HG02678 (cell line): ENCODE measurements at regions not wholly inside any gene's neighbourhood (a gene's known extent, or its start where the extent isn't known, plus 50 kb on each side); places are given as distances from the start of the nearest gene placed in this dataset.

Experiments used
- ATAC-seq: cut with Tn5 transposase; IDR thresholded peaks from one replicate; pipeline ENCODE4 v1.9.1; 2021; ENCODE audit warnings: mild to moderate bottlenecking, moderate library complexity; ENCODE audit not compliant: unreplicated experiment

DNA sequence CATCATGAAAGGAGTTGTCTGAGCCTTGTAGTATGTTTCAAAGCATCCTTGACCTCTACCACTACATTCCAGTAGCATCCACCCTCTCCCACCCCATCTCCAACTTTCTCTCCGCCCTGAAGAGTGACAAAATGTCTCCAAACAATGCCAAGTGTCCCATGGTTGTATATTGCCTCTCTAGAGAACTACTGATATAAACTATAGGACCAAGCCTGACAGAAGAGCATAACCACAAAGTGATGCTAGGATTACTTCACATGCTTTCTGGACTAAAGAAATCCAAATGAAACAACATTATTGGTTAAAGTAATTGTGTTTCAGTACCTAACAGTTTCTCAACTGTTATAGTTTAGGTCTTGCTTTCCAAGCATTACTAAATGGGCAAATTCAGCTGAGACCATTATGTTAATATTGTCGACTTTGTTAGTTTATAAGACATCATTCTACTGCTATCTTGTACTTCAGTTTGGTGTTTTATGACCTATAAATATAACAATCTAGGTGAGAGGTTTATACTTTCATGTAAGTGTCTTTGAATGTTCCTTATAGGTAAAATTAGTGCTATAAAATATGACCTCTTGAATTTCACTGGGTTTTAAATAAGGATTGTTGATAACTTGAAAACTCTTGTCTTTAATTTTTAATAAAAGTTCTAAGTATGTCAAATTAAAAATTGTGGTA, 117.4 kb downstream of the SUCNR1 start:
- ATAC-seq: no peak

DNA sequence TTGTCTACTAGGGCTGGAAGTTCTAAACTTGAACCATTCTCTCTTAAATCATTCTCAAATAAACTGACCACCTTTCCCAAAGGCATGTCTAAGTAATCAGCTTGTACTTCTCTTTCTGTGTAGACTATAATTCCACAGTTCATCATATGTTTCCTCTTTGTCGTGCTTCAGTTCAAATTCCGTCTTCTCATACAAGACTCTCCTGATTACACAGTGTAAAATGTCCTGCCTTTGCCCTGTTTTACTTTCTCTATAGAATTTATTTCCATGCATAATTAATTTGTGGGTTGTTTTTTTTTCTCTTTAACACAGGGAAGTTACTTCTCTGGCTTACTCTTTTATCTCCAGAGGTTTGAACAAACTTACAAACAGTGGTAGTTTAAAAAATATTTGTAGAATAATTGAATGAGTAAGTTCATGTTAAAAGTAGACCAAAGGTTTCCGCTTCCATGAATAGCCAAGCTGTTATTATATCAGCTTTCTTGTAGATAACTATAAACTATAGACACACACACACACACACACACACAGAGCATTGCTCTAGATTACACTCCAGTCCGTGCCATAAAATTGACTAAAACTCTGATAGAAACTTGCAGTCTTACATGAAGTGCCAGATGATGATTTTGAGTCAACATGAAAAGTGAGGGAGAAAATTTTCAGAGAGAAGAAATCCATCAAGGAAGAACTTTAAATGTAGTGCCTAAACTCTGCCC, 119.0 kb downstream of the SUCNR1 start:
- no peak for ATAC-seq

DNA sequence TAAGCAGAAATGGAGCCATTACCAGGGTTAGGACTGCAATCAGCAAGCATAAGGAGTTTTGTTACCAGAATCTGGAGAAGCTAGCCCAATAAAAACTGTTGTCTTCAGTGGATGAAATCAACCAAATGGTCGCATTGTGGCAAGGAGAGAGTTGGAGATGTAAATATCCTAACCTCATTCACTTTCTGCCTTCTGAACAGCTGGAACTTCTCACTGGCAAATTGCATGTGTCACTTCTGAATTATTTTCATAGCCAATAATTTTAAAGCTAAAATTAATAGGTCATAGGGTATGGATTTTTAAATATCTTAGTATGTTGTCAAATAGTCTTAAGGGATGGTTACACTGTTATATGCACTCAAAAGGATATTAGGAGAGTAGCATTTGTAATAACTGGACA, 121.6 kb downstream of the SUCNR1 start:
- no peak for ATAC-seq

GRCh38 chr3:151998744-151999143, 125.3 kb downstream of the SUCNR1 start:
- ATAC-seq: no peak

DNA sequence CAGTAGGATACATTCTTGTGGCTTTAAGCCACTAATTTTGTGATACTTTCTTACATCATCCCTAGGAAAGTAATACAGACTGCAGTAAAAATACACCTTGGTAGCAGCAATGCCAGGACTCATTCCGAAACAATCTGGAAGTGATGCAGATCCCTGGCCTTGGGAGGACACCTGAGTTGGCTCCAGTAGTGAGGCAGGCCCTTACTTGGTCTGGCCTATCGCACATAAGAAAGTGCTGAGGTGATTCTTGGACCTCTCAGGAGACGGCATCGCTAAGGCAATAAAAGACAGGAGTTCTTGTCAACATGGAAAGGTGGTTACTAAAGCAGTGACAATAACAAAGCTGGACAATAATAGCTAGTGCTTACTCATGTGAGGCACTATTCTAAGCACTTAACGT, 126.5 kb downstream of the SUCNR1 start:
- no peak for ATAC-seq

GRCh38 chr3:152011812-152012735, 138.6 kb downstream of the SUCNR1 start:
- ATAC-seq: no peak

GRCh38 chr3:152019508-152019907, 146.1 kb downstream of the SUCNR1 start:
- no peak for ATAC-seq

GRCh38 chr3:152021951-152022461, 148.6 kb downstream of the SUCNR1 start:
- no peak for ATAC-seq

GRCh38 chr3:152026033-152026556, 152.7 kb downstream of the SUCNR1 start:
- no peak for ATAC-seq

DNA sequence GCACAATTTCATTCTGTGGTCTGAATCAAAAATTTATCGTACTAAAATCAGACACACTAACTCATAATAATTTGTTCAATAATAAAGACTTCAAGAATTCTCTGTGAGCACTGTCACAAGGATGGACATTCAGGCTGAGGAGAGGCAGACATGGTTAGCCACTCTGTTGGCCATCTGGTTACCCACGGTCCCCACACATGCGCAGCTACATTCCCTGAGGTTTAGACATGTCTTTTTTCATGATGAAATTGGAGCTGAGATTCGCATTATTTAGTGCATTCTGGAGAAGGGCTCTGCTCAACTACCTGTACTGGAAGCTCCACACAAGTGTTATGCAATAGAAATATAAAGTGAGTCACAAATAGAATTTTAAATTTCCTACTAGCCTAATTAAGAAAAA, 156.9 kb downstream of the SUCNR1 start:
- no peak for ATAC-seq

DNA sequence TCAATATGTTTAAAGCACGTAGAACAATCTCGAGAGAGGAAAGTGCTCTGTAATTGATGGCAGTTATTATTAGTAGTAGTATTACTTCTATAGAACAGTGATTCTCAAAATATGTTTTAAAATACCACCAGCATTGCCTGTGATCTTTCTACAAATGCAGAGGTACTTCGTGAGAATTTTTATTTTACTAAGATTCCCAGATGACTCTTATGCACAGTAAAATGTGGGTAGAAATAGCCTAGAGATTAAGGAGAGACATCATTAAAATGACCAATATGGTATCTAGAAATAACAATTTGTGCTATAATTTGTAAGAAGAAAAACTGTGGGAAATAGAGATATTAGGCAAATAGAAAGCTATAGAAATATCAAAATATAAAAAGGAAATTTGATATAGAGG, 157.9 kb downstream of the SUCNR1 start:
- ATAC-seq: no peak

DNA sequence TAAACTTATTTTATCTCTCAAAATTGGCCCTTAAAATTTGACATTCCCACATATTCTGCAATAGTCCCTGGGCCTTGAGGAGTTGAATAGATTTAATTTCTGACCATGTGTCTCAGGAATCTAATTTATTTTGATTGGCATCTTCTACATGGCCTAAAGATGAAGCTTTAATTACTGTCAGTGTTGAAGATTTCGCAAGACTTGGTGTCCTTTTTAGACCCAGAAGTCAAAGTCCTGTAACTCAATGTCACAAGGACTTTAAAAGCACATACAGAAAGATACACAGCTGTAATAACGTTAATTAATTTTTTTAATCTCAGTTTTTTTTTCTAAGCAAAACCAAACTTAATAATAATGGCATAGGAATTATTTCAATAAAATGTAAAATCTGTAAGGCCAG, 163.9 kb downstream of the SUCNR1 start:
- no peak for ATAC-seq

- ATAC-seq: no peak
Observed at GRCh38 chr3:152037953-152038352, 164.5 kb downstream of the SUCNR1 start.

- no peak for ATAC-seq
Observed at GRCh38 chr3:152038490-152038889, 165.0 kb downstream of the SUCNR1 start.

- ATAC-seq: peak; percentile 95
Observed at GRCh38 chr3:152039887-152040286, 166.4 kb downstream of the SUCNR1 start.

DNA sequence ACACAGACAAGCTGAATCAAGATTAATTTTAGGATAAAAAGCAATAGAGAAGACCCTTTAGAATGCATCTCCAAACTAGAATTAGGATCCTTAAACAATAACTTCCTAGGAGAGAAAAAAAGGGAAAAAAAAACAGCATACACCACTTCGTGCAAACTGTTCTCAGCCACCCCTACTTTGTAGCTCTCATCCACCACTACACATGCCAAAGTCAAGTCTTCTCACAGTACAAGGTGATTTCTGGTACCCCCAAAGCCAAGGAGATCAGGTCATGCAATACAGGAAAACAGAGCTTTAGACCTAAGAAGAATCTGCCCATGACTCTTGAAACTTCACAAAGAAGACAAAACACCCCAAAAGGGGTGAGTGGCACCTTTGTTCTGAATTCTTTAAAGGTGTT, 166.9 kb downstream of the SUCNR1 start:
- no peak for ATAC-seq

DNA sequence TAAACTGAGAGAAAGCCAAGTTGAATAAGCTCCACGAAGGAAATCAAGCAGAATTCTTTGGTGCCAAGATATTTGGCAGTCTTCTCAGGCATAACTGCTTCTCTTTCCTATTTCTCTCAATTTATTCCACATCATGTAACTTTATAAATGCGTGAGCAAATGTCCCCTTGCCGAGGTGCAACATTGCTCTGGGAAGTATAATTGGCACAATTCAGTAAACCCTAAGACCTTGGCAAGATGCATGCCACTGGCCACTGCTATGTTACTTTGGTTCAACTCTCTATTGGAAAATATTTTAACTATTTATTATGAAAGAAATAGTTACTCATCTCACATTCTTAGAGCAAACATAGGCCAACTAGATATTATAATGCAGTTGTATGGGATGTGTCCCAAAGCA, 170.2 kb downstream of the SUCNR1 start:
- no peak for ATAC-seq

DNA sequence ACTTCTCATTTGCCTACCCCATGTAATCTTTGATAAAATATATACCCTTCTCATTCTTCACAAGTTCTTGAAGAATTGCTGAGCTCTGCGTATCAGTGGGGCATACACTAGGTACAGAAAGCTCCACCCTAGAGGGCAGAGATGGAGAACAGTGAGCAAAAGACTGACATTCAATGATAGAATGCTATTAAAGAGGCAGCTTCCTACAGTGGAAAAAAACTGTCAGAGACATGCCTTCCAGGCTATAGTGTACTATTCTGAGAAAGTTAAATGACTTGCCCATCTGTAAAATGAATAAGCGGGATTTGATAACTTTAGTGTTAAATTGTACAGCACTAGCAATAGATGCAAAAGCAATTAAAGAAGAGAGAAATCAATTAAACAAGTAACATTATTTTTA, 172.8 kb downstream of the SUCNR1 start:
- no peak for ATAC-seq

DNA sequence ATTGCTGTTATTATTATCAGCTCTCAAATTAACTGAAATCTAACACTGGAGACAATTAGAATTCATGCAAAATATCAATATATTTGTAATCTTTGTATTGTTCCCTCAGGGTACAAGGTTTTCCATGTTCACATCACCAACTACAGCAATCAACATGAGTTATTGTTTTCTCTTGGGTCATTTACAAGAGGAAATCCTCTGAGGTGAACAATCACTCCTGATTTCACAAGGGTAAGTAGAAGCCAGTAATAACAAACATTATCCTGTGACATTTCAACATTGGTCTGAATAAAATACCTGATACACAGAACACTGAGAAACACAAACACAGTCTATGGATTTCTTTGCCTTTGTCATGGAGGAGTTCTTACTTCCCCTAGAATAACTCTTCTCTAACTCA, 174.0 kb downstream of the SUCNR1 start:
- no peak for ATAC-seq

DNA sequence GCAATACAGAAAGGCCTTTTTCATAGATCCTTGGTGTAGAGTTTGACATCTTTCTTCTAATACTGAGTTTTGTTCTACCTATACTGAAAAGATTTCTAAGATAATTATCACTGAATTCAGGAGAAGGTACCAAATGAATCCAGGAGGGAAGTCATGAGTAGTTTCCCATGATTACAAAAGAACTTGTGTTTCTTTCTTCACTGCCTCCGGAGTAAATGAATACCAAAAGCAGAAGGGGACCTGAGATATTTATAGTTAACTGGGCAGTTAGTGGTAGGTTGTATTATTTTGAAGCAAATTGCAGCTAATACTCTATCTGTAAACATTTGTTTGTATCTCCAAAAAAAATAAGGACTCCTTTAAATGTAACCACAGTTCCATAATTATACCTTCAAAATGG, 175.4 kb downstream of the SUCNR1 start:
- no peak for ATAC-seq

- no peak for ATAC-seq
Observed at GRCh38 chr3:152050903-152051302, 177.5 kb downstream of the SUCNR1 start.
